ENCODE measurements at regions not wholly inside any gene's neighbourhood (a gene's known extent, or its start where the extent isn't known, plus 50 kb on each side); places are given as distances from the start of the nearest gene placed in this dataset.

DNA sequence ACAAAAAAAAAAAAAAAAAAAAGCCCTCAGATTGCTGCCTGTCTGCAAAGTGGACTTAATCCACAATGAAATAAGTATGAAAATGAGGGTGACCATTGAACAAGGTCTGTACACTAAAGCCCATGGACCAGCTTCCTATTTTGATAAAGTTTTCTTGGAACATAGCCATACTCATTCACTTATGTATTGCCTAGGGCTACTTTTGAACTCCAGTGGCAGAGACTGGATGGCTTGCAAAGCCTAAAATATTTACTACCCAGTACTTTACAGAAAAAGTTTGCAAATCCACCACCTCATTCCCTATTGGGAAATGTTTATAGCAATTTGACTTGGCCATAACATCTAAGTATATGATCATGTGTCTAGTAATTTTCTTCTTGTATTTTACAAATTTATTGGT, 481.7 kb downstream of the NAF1 start:
- TF ChIP-seq, protein P1, sequence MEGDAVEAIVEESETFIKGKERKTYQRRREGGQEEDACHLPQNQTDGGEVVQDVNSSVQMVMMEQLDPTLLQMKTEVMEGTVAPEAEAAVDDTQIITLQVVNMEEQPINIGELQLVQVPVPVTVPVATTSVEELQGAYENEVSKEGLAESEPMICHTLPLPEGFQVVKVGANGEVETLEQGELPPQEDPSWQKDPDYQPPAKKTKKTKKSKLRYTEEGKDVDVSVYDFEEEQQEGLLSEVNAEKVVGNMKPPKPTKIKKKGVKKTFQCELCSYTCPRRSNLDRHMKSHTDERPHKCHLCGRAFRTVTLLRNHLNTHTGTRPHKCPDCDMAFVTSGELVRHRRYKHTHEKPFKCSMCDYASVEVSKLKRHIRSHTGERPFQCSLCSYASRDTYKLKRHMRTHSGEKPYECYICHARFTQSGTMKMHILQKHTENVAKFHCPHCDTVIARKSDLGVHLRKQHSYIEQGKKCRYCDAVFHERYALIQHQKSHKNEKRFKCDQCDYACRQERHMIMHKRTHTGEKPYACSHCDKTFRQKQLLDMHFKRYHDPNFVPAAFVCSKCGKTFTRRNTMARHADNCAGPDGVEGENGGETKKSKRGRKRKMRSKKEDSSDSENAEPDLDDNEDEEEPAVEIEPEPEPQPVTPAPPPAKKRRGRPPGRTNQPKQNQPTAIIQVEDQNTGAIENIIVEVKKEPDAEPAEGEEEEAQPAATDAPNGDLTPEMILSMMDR (IDR thresholded peaks at IDR 0.05), result no peak
- TF ChIP-seq EZH2phosphoT487 (IDR thresholded peaks at IDR 0.05) (no peak), EZH2 (IDR thresholded peaks at IDR 0.05) (no peak)
